Skin of body (tissue), 1 donor: ENCODE measurements at regions not wholly inside any gene's neighbourhood (a gene's known extent, or its start where the extent isn't known, plus 50 kb on each side); places are given as distances from the start of the nearest gene placed in this dataset.
"Not testable (repeated sequence)": the region's sequence is repeated elsewhere in the genome, so short reads cannot be mapped to it uniquely, and the experiment has no call there.

ENCODE experiments used
- DNase-seq: peaks from one replicate; lab custom pipeline; 2025; lab: John Stamatoyannopoulos, UW

GRCh38 chr2:163964278-163964677, 228.5 kb upstream of the FIGN start:
- not testable (repeated sequence) for DNase-seq

- no peak for DNase-seq
Observed at GRCh38 chr2:163953390-163953907, 217.6 kb upstream of the FIGN start.

GRCh38 chr2:163951312-163951711, 215.5 kb upstream of the FIGN start:
- DNase-seq: no peak

- no peak for DNase-seq
Observed at GRCh38 chr2:163949693-163950092, 213.9 kb upstream of the FIGN start.

- DNase-seq: no peak
Observed at GRCh38 chr2:163944347-163944737, 208.5 kb upstream of the FIGN start.

GRCh38 chr2:163943403-163944346, 207.9 kb upstream of the FIGN start:
- no peak for DNase-seq

GRCh38 chr2:163934131-163934530, 198.3 kb upstream of the FIGN start:
- DNase-seq: no peak

GRCh38 chr2:163919717-163920116, 183.9 kb upstream of the FIGN start:
- no peak for DNase-seq

- DNase-seq: not testable (repeated sequence)
Observed at GRCh38 chr2:163914486-163914885, 178.7 kb upstream of the FIGN start.

- DNase-seq: not testable (repeated sequence)
Observed at GRCh38 chr2:163913532-163913944, 177.7 kb upstream of the FIGN start.

- no peak for DNase-seq
Observed at GRCh38 chr2:163909411-163910080, 173.7 kb upstream of the FIGN start.

- no peak for DNase-seq
Observed at GRCh38 chr2:163906410-163906809, 170.6 kb upstream of the FIGN start.

GRCh38 chr2:163897799-163898198, 162.0 kb upstream of the FIGN start:
- no peak for DNase-seq

- DNase-seq: not testable (repeated sequence)
Observed at GRCh38 chr2:163893444-163893843, 157.6 kb upstream of the FIGN start.

- no peak for DNase-seq
Observed at GRCh38 chr2:163888591-163888990, 152.8 kb upstream of the FIGN start.

GRCh38 chr2:163887182-163887581, 151.4 kb upstream of the FIGN start:
- no peak for DNase-seq

GRCh38 chr2:163884416-163884815, 148.6 kb upstream of the FIGN start:
- DNase-seq: no peak

- no peak for DNase-seq
Observed at GRCh38 chr2:163878718-163879117, 142.9 kb upstream of the FIGN start.

GRCh38 chr2:163877316-163877715, 141.5 kb upstream of the FIGN start:
- DNase-seq: no peak

- no peak for DNase-seq
Observed at GRCh38 chr2:163863073-163863472, 127.3 kb upstream of the FIGN start.

- DNase-seq: no peak
Observed at GRCh38 chr2:163859951-163860350, 124.1 kb upstream of the FIGN start.

GRCh38 chr2:163856941-163857340, 121.1 kb upstream of the FIGN start:
- DNase-seq: no peak
